IMR-90 (cell line): ENCODE measurements at regions not wholly inside any gene's neighbourhood (a gene's known extent, or its start where the extent isn't known, plus 50 kb on each side); places are given as distances from the start of the nearest gene placed in this dataset.

Source experiments
- ATAC-seq: fragments of 200-7000 bp; cut with Tn5 transposase; 2 replicates; pipeline ENCODE4 v1.9.1; 2020; ENCODE audit warnings: low read depth, mild to moderate bottlenecking, moderate library complexity
- BruUV-seq: library from RNA; stranded (reverse); fragments of 400-500 nt; replicated peaks from 2 replicates; lab custom pipeline; 2021; lab: Mats Ljungman, UMichigan
- CTCF ChIA-PET: fragments of 300-600 bp; formaldehyde crosslinking; extraction: SDS; loops from one replicate; lab custom pipeline; 2021; ENCODE audit warnings: antibody characterized with exemption; lab: Yijun Ruan, JAX
- POLR2A ChIA-PET: fragments of 300-600 bp; sonication (Branson Sonifier 250); formaldehyde crosslinking; loops from one replicate; lab custom pipeline; 2022; ENCODE audit warnings: antibody characterized with exemption; ENCODE audit not compliant: unreplicated experiment; lab: Charles Lee
- DNase-seq: peaks from one replicate; pipeline ENCODE4 v3.0.0; 2013
- H2AFZ ChIP-seq: replicated peaks from 2 replicates; pipeline ENCODE3; 2013; ENCODE audit warnings: low read length, mild to moderate bottlenecking; ENCODE audit not compliant: poor library complexity
- H2AK5ac ChIP-seq: 2 replicates; pipeline ENCODE4 v1.6.1; 2013; ENCODE audit warnings: low read depth, low read length, inconsistent platforms
- H2AK9ac ChIP-seq: replicated peaks from 2 replicates; pipeline ENCODE3; 2013; ENCODE audit warnings: mild to moderate bottlenecking, low read depth, low read length, moderate library complexity; ENCODE audit not compliant: poor library complexity
- H2BK120ac ChIP-seq: 2 replicates; pipeline ENCODE4 v1.6.1; 2013; ENCODE audit warnings: low read depth, low read length, inconsistent platforms
- H2BK15ac ChIP-seq: 3 replicates; pipeline ENCODE4 v1.6.1; 2013; ENCODE audit warnings: low read depth, low read length, inconsistent platforms
- H2BK20ac ChIP-seq: 2 replicates; pipeline ENCODE4 v1.6.1; 2013; ENCODE audit warnings: low read depth, mild to moderate bottlenecking, inconsistent platforms, low read length, moderate library complexity
- H2BK5ac ChIP-seq: 2 replicates; pipeline ENCODE4 v1.6.1; 2013; ENCODE audit warnings: mild to moderate bottlenecking, low read depth, low read length, inconsistent platforms; ENCODE audit not compliant: poor library complexity, severe bottlenecking
- H3K14ac ChIP-seq: replicated peaks from 2 replicates; pipeline ENCODE4 v1.6.1; 2013; ENCODE audit warnings: low read depth, low read length, inconsistent platforms
- H3K18ac ChIP-seq: 2 replicates; pipeline ENCODE4 v1.6.1; 2013; ENCODE audit warnings: low read depth, low read length, control low read depth
- H3K23ac ChIP-seq: 2 replicates; pipeline ENCODE4 v1.6.1; 2013; ENCODE audit warnings: low read depth, low read length, inconsistent platforms
- H3K27ac ChIP-seq: 2 replicates; pipeline ENCODE4 v1.5.1; 2013; ENCODE audit warnings: mild to moderate bottlenecking, control low read depth, low read length; ENCODE audit not compliant: insufficient read depth
- H3K27me3 ChIP-seq: 2 replicates; pipeline ENCODE4 v1.6.1; 2013; ENCODE audit warnings: low read length; ENCODE audit not compliant: control insufficient read depth, insufficient read depth
- H3K36me3 ChIP-seq: 2 replicates; pipeline ENCODE4 v1.6.1; 2013; ENCODE audit warnings: low read length, mixed read lengths; ENCODE audit not compliant: control insufficient read depth, insufficient read depth
- H3K4ac ChIP-seq: 2 replicates; pipeline ENCODE4 v1.6.1; 2013; ENCODE audit warnings: low read depth, low read length, inconsistent platforms
- H3K4me1 ChIP-seq: 2 replicates; pipeline ENCODE4 v1.6.1; 2013; ENCODE audit warnings: low read length, mixed read lengths; ENCODE audit not compliant: control insufficient read depth, insufficient read depth
- H3K4me2 ChIP-seq: 2 replicates; pipeline ENCODE4 v1.6.1; 2013; ENCODE audit warnings: low read depth, mild to moderate bottlenecking, control low read depth, low read length, moderate library complexity
- H3K4me3 ChIP-seq: 2 replicates; pipeline ENCODE4 v1.5.1; 2013; ENCODE audit warnings: low read depth, mild to moderate bottlenecking, control low read depth, low read length, moderate library complexity; ENCODE audit not compliant: insufficient read depth
- H3K56ac ChIP-seq: 2 replicates; pipeline ENCODE4 v1.6.1; 2013; ENCODE audit warnings: low read length, inconsistent platforms; ENCODE audit not compliant: insufficient read depth; ENCODE audit errors: extremely low read depth
- H3K79me1 ChIP-seq, 2 experiments: 2 replicates each; pipeline ENCODE4 v1.6.1; 2013; ENCODE audit warnings: low read length in 2 of 2, inconsistent platforms in 1 of 2, low read depth in 1 of 2
- H3K9ac ChIP-seq: 2 replicates; pipeline ENCODE4 v1.6.1; 2013; ENCODE audit warnings: low read depth, low read length, control low read depth
- H3K9me1 ChIP-seq: 2 replicates; pipeline ENCODE4 v1.6.1; 2013; ENCODE audit warnings: low read length, inconsistent platforms; ENCODE audit not compliant: insufficient read depth
- H3K9me3 ChIP-seq: 2 replicates; pipeline ENCODE4 v1.6.1; 2013; ENCODE audit warnings: low read length; ENCODE audit not compliant: control insufficient read depth, insufficient read depth
- H4K20me1 ChIP-seq: 2 replicates; pipeline ENCODE4 v1.6.1; 2013; ENCODE audit warnings: low read length, inconsistent platforms; ENCODE audit not compliant: insufficient read depth
- H4K5ac ChIP-seq: 2 replicates; pipeline ENCODE4 v1.6.1; 2013; ENCODE audit warnings: mild to moderate bottlenecking, low read depth, low read length, control low read depth
- H4K8ac ChIP-seq, 2 experiments: 2 replicates each; pipeline ENCODE4 v1.6.1; 2013; ENCODE audit warnings: low read depth in 2 of 2, low read length in 2 of 2, control low read depth in 1 of 2, inconsistent platforms in 1 of 2
- H4K91ac ChIP-seq: 2 replicates; pipeline ENCODE4 v1.6.1; 2013; ENCODE audit warnings: low read depth, low read length, inconsistent platforms; ENCODE audit not compliant: insufficient read depth
- BHLHE40 ChIP-seq: fragments of 150-350 bp; IDR thresholded peaks from 2 replicates; pipeline ENCODE4 v1.6.1; 2016; ENCODE audit warnings: mild to moderate bottlenecking, low read depth, low read length
- MXI1 ChIP-seq: IDR thresholded peaks from 2 replicates; pipeline ENCODE4 v1.6.1; 2012; ENCODE audit warnings: low read depth, mild to moderate bottlenecking, low read length, moderate library complexity, borderline replicate concordance
- RCOR1 ChIP-seq: IDR thresholded peaks from 2 replicates; pipeline ENCODE4 v1.6.1; 2012; ENCODE audit warnings: mild to moderate bottlenecking, low read length, improper control_type of control experiment; ENCODE audit not compliant: insufficient replicate concordance
- RFX5 ChIP-seq: IDR thresholded peaks from 2 replicates; pipeline ENCODE4 v1.8.0; 2012; ENCODE audit warnings: low read depth, mild to moderate bottlenecking, low read length, moderate library complexity
- WGBS, 2 experiments: methylation state at CpG; one replicate each; pipeline versions ENCODE4 v1.1.5 to v1.1.7; 2013; ENCODE audit warnings: missing lambda C conversion rate in 2 of 2; ENCODE audit not compliant: insufficient read length in 1 of 2; ENCODE audit errors: extremely low coverage in 2 of 2; 5-methylcytosine and 5-hydroxymethylcytosine counted together
- dilution Hi-C: fragments of 300-500 bp; cut with HindIII; formaldehyde crosslinking; loops from one replicate; pipeline ENCODE4 v1.14.3; 2018; ENCODE audit warnings: low sequenced_read_pairs; ENCODE audit not compliant: unreplicated experiment
- in situ Hi-C: fragments of 300-500 bp; cut with MboI; formaldehyde crosslinking; loops from 3 replicates; pipeline ENCODE4 v1.14.3; 2019; ENCODE audit warnings: low sequenced_read_pairs, inconsistent platforms, mixed read lengths
- intact Hi-C: fragments of 100-400 bp; cut with micrococcal nuclease; formaldehyde crosslinking; loops from 2 replicates; pipeline ENCODE4 v1.10.0; 2022
- TF ChIP-seq, protein P1 (sequence below): conservative IDR thresholded peaks from 2 replicates; pipeline ENCODE4 v1.5.1; 2012; ENCODE audit warnings: mild to moderate bottlenecking, low read depth, low read length, improper control_type of control experiment
- TF ChIP-seq, protein P2 (sequence below): fragments of 150-350 bp; IDR thresholded peaks from 2 replicates; pipeline ENCODE4 v1.6.1; 2017; ENCODE audit warnings: mild to moderate bottlenecking, antibody characterized with exemption, low read length, low read depth

DNA sequence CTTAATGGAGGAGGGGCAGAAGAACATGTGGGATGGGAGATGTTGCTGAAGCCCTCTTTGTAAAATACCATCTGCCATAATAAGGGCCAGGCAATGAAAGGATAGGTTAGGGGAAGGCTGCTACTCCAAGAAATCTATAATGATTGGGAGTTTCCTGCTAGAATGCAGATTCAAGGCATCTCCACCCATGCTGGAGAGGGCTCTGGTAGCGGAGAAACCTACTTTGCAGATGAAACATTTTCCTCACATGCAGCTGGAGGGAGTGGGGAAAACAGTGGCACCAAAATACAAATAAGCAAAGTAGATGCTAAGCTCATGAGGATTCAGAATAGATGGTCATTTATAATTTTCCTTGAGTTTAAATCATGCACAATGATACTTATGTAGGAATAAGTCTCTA, 82.3 kb upstream of the GCFC2 start:
- DNase-seq (no peak), ATAC-seq (no peak)
- Histone ChIP-seq H3K14ac (no peak overlapping the region), H3K79me1 (no peaks in the 10 kb centered on the region), H4K8ac (no peak overlapping the region), H3K36me3 (no peaks in the 10 kb centered on the region), H2AK5ac (no peak overlapping the region), H3K4ac (no peak overlapping the region), H3K27ac (no peak overlapping the region), H3K9me3 (no peaks in the 10 kb centered on the region), H3K4me3 (no peak overlapping the region), H2AFZ (no peak overlapping the region), H4K5ac (no peak overlapping the region), H3K4me2 (no peak overlapping the region), H3K27me3 (no peaks in the 10 kb centered on the region), H2BK20ac (no peak overlapping the region), H3K4me1 (no peaks in the 10 kb centered on the region), H4K20me1 (no peaks in the 10 kb centered on the region), H3K9me1 (no peaks in the 10 kb centered on the region), H2BK120ac (no peak overlapping the region), H3K56ac (no peak overlapping the region), H3K18ac (no peak overlapping the region), H2BK5ac (no peak overlapping the region), H3K23ac (no peak overlapping the region), H2AK9ac (no peak overlapping the region), H3K9ac (no peak overlapping the region), H2BK15ac (no peak overlapping the region), H4K91ac (no peak overlapping the region)
- no CpG with 5 or more reads among the region's 1 CpG for WGBS, 2 experiments
- TF ChIP-seq, protein P1, sequence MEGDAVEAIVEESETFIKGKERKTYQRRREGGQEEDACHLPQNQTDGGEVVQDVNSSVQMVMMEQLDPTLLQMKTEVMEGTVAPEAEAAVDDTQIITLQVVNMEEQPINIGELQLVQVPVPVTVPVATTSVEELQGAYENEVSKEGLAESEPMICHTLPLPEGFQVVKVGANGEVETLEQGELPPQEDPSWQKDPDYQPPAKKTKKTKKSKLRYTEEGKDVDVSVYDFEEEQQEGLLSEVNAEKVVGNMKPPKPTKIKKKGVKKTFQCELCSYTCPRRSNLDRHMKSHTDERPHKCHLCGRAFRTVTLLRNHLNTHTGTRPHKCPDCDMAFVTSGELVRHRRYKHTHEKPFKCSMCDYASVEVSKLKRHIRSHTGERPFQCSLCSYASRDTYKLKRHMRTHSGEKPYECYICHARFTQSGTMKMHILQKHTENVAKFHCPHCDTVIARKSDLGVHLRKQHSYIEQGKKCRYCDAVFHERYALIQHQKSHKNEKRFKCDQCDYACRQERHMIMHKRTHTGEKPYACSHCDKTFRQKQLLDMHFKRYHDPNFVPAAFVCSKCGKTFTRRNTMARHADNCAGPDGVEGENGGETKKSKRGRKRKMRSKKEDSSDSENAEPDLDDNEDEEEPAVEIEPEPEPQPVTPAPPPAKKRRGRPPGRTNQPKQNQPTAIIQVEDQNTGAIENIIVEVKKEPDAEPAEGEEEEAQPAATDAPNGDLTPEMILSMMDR: no peak
- no peak for TF ChIP-seq BHLHE40
- no peak for TF ChIP-seq RFX5
- TF ChIP-seq RCOR1: no peak
- TF ChIP-seq, protein P2, sequence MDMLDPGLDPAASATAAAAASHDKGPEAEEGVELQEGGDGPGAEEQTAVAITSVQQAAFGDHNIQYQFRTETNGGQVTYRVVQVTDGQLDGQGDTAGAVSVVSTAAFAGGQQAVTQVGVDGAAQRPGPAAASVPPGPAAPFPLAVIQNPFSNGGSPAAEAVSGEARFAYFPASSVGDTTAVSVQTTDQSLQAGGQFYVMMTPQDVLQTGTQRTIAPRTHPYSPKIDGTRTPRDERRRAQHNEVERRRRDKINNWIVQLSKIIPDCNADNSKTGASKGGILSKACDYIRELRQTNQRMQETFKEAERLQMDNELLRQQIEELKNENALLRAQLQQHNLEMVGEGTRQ: no peak
- TF ChIP-seq MXI1: no peak
- intact Hi-C loops: no loop called here
- dilution Hi-C loops: no loop called here
- BruUV-seq: no TSS peak
- in situ Hi-C loops: loop anchor here (25.0 kb wide), 1 partner anchor 794 kb away; no protein-coding TSS in a partner anchor
- POLR2A ChIA-PET: no interaction called here
- CTCF ChIA-PET: no interaction called here
